ENCODE measurements at regions not wholly inside any gene's neighbourhood (a gene's known extent, or its start where the extent isn't known, plus 50 kb on each side); places are given as distances from the start of the nearest gene placed in this dataset.

DNA sequence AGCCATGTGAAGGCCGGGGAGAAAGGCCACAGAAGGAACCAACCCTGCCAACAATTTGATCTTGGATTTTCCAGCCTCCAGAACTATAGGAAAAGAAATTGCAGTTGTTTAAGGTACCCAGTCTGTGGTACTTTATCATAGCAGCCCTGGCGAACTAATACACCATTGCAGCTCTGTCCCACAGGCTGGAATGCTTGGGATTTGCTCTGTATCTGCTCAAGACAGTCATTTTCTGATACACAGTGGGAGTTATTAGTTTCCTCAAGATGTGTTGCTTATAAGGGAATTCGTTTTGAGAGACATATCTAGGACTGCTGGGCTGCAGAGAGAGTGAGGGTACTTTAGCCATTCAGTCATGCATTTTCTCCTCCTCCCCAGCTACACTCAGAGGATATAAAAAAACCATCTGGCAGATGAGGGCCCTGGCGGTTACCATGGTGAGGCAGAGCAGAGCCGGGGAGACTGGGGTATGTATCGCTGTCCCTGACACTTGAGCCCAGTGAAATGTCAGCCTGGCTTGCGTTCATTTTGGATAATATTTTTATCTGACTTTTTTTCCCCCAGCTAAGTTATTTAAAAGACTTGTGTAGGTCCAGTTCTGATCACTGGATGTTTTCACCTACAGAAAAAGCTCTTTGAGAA is 104.6 kb downstream of the DIRAS3 start:
- Mint-ChIP-seq H3K9me3 (no peaks in the 10 kb centered on the region), H3K27ac (no peak overlapping the region), H3K27me3 (no peaks in the 10 kb centered on the region), H3K4me1 (ENCODE audit: low read depth) (no peaks in the 10 kb centered on the region), H3K4me3 (no peak overlapping the region), H3K36me3 (ENCODE audit: low read depth) (no peaks in the 10 kb centered on the region)
- ChIA-PET CTCF (no interaction called here), POLR2A (no interaction called here)
- Histone ChIP-seq H3K4me3 (ENCODE audit: low read length) (no peak overlapping the region), H3K4me1 (ENCODE audit: insufficient read depth, low read length) (no peaks in the 10 kb centered on the region), H3K36me3 (ENCODE audit: insufficient read depth, low read length) (no peaks in the 10 kb centered on the region), H3K27ac (ENCODE audit: low read depth in 1 of 2, low read length in 2 of 2) (no peak overlapping the region), H3K9me3 (ENCODE audit: control insufficient read depth in 1 of 2, insufficient read depth in 1 of 2, low read length in 2 of 2) (no peaks in the 10 kb centered on the region), H3K27me3 (ENCODE audit: control insufficient read depth in 1 of 2, insufficient read depth in 2 of 2, low read length in 2 of 2) (no peaks in the 10 kb centered on the region)
- no peak for ATAC-seq (ENCODE audit: poor library complexity)
- no peak for DNase-seq
- intact Hi-C loops (cut with DNase I, micrococcal nuclease) = no loop called here
- TF ChIP-seq, protein P1, sequence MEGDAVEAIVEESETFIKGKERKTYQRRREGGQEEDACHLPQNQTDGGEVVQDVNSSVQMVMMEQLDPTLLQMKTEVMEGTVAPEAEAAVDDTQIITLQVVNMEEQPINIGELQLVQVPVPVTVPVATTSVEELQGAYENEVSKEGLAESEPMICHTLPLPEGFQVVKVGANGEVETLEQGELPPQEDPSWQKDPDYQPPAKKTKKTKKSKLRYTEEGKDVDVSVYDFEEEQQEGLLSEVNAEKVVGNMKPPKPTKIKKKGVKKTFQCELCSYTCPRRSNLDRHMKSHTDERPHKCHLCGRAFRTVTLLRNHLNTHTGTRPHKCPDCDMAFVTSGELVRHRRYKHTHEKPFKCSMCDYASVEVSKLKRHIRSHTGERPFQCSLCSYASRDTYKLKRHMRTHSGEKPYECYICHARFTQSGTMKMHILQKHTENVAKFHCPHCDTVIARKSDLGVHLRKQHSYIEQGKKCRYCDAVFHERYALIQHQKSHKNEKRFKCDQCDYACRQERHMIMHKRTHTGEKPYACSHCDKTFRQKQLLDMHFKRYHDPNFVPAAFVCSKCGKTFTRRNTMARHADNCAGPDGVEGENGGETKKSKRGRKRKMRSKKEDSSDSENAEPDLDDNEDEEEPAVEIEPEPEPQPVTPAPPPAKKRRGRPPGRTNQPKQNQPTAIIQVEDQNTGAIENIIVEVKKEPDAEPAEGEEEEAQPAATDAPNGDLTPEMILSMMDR (IDR thresholded peaks at IDR 0.05) = no peak

DNA sequence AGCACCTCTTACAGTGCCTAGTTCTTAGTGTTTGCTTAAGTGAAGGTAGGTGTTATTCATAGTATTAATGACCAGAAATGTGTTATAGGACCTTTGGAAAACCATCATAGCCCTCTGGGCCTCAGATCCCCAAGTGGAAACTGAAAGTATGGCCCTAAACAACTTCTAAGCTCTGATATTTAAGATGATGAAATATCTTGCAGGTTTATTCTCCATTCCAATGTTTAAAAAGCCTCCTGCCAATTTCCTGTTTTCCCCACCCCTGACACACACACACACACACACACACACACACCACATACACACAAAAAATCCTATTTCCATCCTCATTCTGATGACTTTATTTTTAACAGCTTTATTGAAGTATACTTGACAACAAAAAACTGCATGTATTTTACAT is 108.2 kb downstream of the DIRAS3 start:
- H3K9me3 ChIP-seq (ENCODE audit: control insufficient read depth in 1 of 2, insufficient read depth in 1 of 2, low read length in 2 of 2) = peaks cover 0 to 4% of the 10 kb centered on the region in 2 experiments
- H3K27me3 ChIP-seq (ENCODE audit: control insufficient read depth in 1 of 2, insufficient read depth in 2 of 2, low read length in 2 of 2) = no peaks in the 10 kb centered on the region
- Mint-ChIP-seq H3K36me3 (ENCODE audit: low read depth) (no peaks in the 10 kb centered on the region), H3K4me3 (no peak overlapping the region), H3K4me1 (ENCODE audit: low read depth) (no peaks in the 10 kb centered on the region), H3K9me3 (no peaks in the 10 kb centered on the region), H3K27me3 (no peaks in the 10 kb centered on the region), H3K27ac (no peak overlapping the region)
- intact Hi-C loops (cut with DNase I, micrococcal nuclease) = no loop called here
- H3K4me1 ChIP-seq (ENCODE audit: insufficient read depth, low read length) = no peaks in the 10 kb centered on the region
- H3K4me3 ChIP-seq (ENCODE audit: low read length) = no peak overlapping the region
- no peak for ATAC-seq (ENCODE audit: poor library complexity)
- ChIA-PET CTCF (no interaction called here), POLR2A (no interaction called here)
- DNase-seq = no peak
- H3K36me3 ChIP-seq (ENCODE audit: insufficient read depth, low read length) = no peaks in the 10 kb centered on the region
- no peak overlapping the region for H3K27ac ChIP-seq (ENCODE audit: low read depth in 1 of 2, low read length in 2 of 2)
- TF ChIP-seq, protein P1 (IDR thresholded peaks at IDR 0.05) = no peak

DNA sequence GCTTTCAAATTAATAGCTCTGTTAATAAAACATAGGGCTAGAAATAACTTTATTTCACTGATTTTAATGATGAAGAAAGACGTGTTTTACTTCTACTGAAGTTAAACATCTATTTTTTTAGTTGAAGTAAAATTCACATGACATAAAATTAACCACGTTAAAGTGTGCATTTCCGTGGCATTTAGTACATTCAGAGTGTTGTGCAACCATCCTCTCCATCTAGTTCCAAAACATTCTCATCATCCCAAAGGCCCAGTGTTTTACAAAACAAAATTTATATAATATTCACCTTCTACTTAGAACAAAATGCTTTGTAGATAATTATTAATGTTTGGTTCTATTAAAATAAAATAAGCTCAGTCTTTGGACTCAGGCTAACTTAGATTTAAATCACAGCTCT is 108.5 kb upstream of the GNG12 start:
- intact Hi-C loops (cut with DNase I, micrococcal nuclease) = no loop called here
- TF ChIP-seq, protein P1 (IDR thresholded peaks at IDR 0.05) = no peak
- Histone ChIP-seq H3K36me3 (ENCODE audit: insufficient read depth, low read length) (no peaks in the 10 kb centered on the region), H3K27me3 (ENCODE audit: control insufficient read depth in 1 of 2, insufficient read depth in 2 of 2, low read length in 2 of 2) (no peaks in the 10 kb centered on the region), H3K9me3 (ENCODE audit: control insufficient read depth in 1 of 2, insufficient read depth in 1 of 2, low read length in 2 of 2) (peaks cover 0 to 4% of the 10 kb centered on the region in 2 experiments), H3K4me3 (ENCODE audit: low read length) (no peak overlapping the region), H3K27ac (ENCODE audit: low read depth in 1 of 2, low read length in 2 of 2) (no peak overlapping the region), H3K4me1 (ENCODE audit: insufficient read depth, low read length) (no peaks in the 10 kb centered on the region)
- ChIA-PET CTCF (no interaction called here), POLR2A (no interaction called here)
- Mint-ChIP-seq H3K4me3 (no peak overlapping the region), H3K27me3 (no peaks in the 10 kb centered on the region), H3K4me1 (ENCODE audit: low read depth) (no peaks in the 10 kb centered on the region), H3K36me3 (ENCODE audit: low read depth) (no peaks in the 10 kb centered on the region), H3K9me3 (no peaks in the 10 kb centered on the region), H3K27ac (no peak overlapping the region)
- ATAC-seq (ENCODE audit: poor library complexity) = no peak
- no peak for DNase-seq

All from CD4-positive, alpha-beta T cell (primary cell).